Type B pancreatic cell (in vitro differentiated cells): ENCODE measurements at regions not wholly inside any gene's neighbourhood (a gene's known extent, or its start where the extent isn't known, plus 50 kb on each side); places are given as distances from the start of the nearest gene placed in this dataset.

ENCODE experiments used
- DNase-seq: peaks from one replicate; pipeline ENCODE4 v3.0.0; 2021; ENCODE audit warnings: mixed read lengths; ENCODE audit not compliant: unreplicated experiment; ENCODE audit errors: extremely low spot score
- H3K27ac Mint-ChIP-seq: 2 replicates; pipeline ENCODE4 v1.8.0; 2021; ENCODE audit warnings: mild to moderate bottlenecking, mixed read lengths
- H3K27me3 Mint-ChIP-seq: 2 replicates; pipeline ENCODE4 v1.8.0; 2021; ENCODE audit warnings: mixed read lengths
- H3K36me3 Mint-ChIP-seq: 2 replicates; pipeline ENCODE4 v1.8.0; 2021; ENCODE audit warnings: mixed read lengths
- H3K4me1 Mint-ChIP-seq: one replicate; pipeline ENCODE4 v1.8.0; 2021; ENCODE audit warnings: mixed read lengths; ENCODE audit not compliant: unreplicated experiment
- H3K4me3 Mint-ChIP-seq: 2 replicates; pipeline ENCODE4 v1.8.0; 2021; ENCODE audit warnings: mild to moderate bottlenecking, mixed read lengths
- H3K9me3 Mint-ChIP-seq: 2 replicates; pipeline ENCODE4 v1.8.0; 2021; ENCODE audit warnings: mixed read lengths
- TF ChIP-seq, protein P1 (sequence below): fragments of 200-600 bp; sonication (generic); conservative IDR thresholded peaks from 2 replicates; pipeline ENCODE4 v1.5.0; 2021; ENCODE audit warnings: antibody characterized with exemption, mild to moderate bottlenecking

DNA sequence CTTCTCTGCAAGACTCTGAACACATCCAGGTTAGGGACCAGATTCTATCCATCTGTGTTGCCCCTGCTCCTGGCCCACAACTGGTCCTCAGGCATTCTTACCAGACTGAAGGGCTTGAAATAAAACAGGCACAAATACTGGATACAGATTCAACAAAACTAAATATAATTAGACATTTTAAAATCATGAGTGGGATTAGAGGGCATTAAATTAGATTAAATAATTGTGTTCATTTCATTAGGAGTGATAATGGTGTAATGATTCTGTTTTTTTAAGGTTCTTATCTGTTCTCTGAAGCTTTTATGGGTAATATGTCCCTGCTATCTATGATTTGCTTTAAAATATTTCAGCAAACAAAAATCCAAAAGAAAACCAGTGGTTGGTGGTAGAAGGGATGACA, 226.5 kb downstream of the IRS1 start:
- TF ChIP-seq, protein P1, sequence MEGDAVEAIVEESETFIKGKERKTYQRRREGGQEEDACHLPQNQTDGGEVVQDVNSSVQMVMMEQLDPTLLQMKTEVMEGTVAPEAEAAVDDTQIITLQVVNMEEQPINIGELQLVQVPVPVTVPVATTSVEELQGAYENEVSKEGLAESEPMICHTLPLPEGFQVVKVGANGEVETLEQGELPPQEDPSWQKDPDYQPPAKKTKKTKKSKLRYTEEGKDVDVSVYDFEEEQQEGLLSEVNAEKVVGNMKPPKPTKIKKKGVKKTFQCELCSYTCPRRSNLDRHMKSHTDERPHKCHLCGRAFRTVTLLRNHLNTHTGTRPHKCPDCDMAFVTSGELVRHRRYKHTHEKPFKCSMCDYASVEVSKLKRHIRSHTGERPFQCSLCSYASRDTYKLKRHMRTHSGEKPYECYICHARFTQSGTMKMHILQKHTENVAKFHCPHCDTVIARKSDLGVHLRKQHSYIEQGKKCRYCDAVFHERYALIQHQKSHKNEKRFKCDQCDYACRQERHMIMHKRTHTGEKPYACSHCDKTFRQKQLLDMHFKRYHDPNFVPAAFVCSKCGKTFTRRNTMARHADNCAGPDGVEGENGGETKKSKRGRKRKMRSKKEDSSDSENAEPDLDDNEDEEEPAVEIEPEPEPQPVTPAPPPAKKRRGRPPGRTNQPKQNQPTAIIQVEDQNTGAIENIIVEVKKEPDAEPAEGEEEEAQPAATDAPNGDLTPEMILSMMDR: no peak
- no peaks in the 10 kb centered on the region for H3K4me1 Mint-ChIP-seq
- H3K4me3 Mint-ChIP-seq: no peak overlapping the region
- H3K36me3 Mint-ChIP-seq: no peaks in the 10 kb centered on the region
- no peak for DNase-seq
- H3K27me3 Mint-ChIP-seq: no peaks in the 10 kb centered on the region
- no peaks in the 10 kb centered on the region for H3K9me3 Mint-ChIP-seq
- H3K27ac Mint-ChIP-seq: no peak overlapping the region

DNA sequence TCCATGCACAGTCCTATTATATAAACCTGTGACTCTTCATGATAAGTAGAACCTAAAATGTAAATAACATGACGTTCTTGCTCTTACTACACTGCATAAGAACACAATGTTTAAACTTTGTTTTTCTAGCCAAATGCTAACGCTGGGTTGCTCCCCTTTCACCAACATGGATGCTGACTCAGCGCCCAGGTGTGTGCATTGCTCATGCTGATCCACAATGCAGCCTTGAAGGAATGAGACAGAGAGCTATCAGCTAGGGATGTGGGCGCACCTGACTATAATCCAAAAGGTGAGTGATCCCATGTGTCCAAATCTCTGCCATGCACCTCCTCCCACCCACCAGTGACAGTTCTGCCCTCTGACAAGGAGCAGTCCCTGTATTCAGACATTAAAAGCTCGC, 235.0 kb downstream of the IRS1 start:
- Mint-ChIP-seq H3K36me3 (no peaks in the 10 kb centered on the region), H3K27ac (no peak overlapping the region), H3K4me3 (no peak overlapping the region), H3K27me3 (no peaks in the 10 kb centered on the region), H3K9me3 (peaks cover 4% of the 10 kb centered on the region), H3K4me1 (no peaks in the 10 kb centered on the region)
- no peak for DNase-seq
- TF ChIP-seq, protein P1: no peak

DNA sequence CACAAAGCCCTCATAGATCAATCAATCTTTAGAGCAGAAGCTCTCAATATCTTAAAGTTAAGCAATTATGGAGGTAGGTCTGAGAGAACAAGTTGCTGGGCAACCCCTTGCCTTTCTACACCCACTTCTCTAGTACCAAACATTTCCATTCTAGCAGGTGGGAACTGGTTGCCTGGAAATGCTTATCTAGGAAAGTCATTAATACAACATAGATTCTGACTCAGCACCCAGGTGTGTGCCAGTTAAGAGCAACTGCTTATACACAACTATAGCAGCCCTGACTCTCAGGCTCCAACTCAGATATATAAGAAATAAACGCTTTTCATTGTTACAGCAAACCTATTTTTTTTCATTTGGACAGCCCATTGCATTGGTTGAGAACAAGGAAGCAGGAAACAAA, 237.7 kb downstream of the IRS1 start:
- Mint-ChIP-seq H3K27ac (no peak overlapping the region), H3K4me3 (no peak overlapping the region), H3K9me3 (peaks cover 4% of the 10 kb centered on the region), H3K4me1 (no peaks in the 10 kb centered on the region), H3K27me3 (no peaks in the 10 kb centered on the region), H3K36me3 (no peaks in the 10 kb centered on the region)
- no peak for DNase-seq
- TF ChIP-seq, protein P1: no peak

DNA sequence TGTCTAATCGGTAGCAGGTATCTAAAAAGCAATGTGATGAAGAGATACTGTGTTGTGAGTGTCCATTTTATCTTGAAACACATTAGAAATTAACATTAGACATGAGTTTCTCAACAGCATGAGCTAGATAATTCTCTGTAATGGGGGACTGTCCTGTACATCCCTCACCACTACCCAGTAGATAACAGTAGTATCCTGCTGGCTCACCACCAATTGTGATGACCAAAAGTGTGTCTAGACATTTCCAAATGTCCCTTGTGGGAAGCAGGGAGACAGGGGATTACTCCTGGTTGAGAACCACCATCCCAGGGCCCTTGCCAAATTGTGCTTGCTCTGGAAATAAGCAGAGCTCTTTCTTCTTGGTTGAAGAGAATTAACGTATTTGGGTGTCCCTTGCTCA, 239.3 kb downstream of the IRS1 start:
- TF ChIP-seq, protein P1: no peak
- no peak for DNase-seq
- Mint-ChIP-seq H3K27ac (no peak overlapping the region), H3K36me3 (no peaks in the 10 kb centered on the region), H3K9me3 (peaks cover 4% of the 10 kb centered on the region), H3K4me1 (no peaks in the 10 kb centered on the region), H3K27me3 (no peaks in the 10 kb centered on the region), H3K4me3 (no peak overlapping the region)

DNA sequence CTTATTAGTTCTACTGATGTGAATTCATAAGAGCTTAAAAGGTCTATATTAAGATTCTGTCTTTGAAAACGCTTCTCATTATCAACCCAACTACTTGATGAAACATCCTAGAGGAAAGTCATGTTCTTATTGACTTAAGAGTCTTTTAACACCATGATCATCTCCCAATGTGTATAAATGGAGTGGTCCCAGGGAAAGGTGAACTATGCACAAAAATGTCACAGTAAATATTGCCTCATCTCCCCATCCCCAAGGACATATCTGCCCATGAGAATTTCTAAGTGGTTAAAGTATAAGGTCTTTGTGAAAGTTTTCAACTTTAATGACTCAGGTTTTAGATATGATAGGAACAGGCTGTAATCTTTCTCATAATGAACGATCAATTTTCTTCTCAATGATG, 240.1 kb downstream of the IRS1 start:
- TF ChIP-seq, protein P1: no peak
- no peak overlapping the region for H3K4me3 Mint-ChIP-seq
- no peaks in the 10 kb centered on the region for H3K4me1 Mint-ChIP-seq
- H3K27me3 Mint-ChIP-seq: no peaks in the 10 kb centered on the region
- DNase-seq: no peak
- H3K27ac Mint-ChIP-seq: no peak overlapping the region
- no peaks in the 10 kb centered on the region for H3K36me3 Mint-ChIP-seq
- H3K9me3 Mint-ChIP-seq: peaks cover 4% of the 10 kb centered on the region

DNA sequence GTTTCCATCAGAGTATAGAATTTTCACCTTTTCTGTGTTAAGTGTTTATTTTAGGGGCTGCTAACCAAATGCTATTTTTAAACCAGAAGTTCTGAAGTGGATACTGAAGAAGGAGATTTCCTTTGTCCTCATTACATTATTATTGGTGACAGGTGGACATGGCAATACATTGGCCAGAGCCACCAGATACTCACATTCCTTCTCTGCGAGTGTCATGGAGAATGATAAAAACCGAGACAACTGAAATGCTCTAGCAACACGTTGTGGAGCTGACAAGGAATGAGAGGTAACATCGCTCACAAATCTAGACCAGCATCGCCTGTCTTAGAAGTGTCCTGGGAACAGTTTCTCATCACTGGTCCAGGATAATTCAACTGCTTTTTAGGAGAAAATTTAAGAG, 241.2 kb downstream of the IRS1 start:
- Mint-ChIP-seq H3K27ac (no peak overlapping the region), H3K4me1 (no peaks in the 10 kb centered on the region), H3K9me3 (peaks cover 4% of the 10 kb centered on the region), H3K4me3 (no peak overlapping the region), H3K36me3 (no peaks in the 10 kb centered on the region), H3K27me3 (no peaks in the 10 kb centered on the region)
- TF ChIP-seq, protein P1: no peak
- no peak for DNase-seq
